RPMI8226 (cell line): ENCODE measurements at regions not wholly inside any gene's neighbourhood (a gene's known extent, or its start where the extent isn't known, plus 50 kb on each side); places are given as distances from the start of the nearest gene placed in this dataset.

Source experiments
- DNase-seq: peaks from one replicate; pipeline ENCODE4 v3.0.0-alpha.2; 2015

GRCh38 chr18:68462766-68463165, 252.1 kb downstream of the TMX3 start:
- DNase-seq = no peak

DNA sequence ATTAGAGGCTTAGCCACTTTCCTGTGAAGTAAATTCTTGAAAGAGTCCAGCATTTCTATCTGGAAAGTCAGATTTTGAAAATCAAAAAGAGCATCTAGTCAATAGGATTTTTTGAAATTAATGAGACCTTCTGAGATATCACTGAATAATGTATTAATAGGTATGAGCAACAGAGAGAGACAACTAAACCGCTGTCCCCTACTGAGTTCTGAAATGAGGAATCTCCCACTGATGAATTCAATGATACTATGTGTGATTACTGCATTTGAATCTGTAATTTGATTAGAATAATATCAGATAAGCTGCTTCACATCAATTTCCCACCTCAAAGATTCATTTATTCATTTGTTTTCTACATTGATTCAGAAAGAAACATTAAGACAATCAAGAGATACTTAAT, 252.8 kb downstream of the TMX3 start:
- DNase-seq = no peak

- DNase-seq = no peak
Measured at GRCh38 chr18:68461481-68462018, 253.4 kb downstream of the TMX3 start.

DNA sequence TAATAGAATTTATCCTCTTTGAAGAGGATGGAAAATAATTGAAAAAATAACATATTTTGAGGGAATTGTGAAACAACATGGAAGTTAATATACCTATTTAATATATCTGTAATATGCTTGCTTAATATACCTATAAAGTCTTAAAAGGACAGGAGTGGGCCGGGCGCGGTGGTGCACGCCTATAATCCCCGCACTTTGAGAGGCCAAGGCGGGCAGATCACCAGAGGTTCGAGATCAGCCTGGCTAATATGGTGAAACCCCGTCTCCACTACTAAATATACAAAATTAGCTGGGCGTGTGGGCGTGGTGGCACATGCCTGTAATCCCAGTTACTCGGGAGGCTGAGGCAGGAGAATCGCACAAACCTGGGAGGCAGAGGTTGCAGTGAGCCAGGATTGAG, 254.9 kb downstream of the TMX3 start:
- DNase-seq = no peak

GRCh38 chr18:68456985-68457384, 257.9 kb downstream of the TMX3 start:
- no peak for DNase-seq

DNA sequence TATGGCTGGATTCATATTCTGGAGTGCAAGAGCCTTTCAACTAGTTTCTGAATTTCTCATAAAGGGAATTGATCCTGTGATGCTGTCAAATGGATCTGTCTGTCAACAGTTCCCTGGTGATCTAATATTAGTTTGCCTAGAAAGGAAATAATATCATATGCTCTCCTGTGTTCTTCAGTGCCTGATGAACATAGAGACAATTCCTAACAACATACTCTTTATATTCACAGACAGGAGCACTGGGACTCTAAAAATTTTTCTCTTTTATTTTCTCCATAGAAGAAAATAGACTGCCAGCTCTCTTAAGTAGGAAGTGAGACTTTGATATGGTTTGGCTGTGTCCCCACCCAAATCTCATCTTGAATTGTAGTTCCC, 259.7 kb downstream of the TMX3 start:
- no peak for DNase-seq

DNA sequence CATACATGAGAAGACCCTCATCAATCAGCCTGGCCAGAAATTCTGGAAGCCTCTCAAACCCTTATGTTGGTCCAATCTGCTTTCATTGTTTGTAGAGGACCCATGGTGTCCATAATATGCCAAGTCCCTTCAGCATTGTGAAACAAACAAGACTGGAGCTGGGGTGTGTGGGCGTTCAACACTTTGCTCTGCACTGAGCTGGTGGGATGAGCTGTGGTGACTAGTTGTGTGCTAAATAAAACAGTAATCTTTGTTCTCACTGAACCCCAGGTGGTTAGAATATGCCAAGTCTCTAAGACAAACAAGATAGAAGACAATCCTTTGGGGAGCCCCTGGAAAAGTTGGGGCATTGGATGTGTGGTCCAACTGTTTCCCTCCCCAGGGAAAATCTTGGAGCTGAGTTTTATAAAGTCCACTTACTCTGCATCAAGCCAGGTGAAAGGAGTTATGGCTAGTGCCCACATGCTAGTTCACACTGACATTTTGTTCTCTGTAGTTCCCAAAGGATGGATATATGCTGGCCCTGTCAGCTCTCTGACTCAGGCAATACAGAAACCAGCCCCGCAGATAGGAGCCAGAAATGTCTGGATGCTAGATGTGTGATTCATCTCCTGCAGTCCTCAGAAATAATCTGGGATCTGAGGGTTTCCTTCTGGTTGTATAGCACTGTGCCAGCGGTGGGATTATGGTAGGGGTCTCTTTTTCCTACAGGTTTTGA, 260.2 kb downstream of the TMX3 start:
- no peak for DNase-seq

GRCh38 chr18:68449292-68449691, 265.6 kb downstream of the TMX3 start:
- DNase-seq = no peak

DNA sequence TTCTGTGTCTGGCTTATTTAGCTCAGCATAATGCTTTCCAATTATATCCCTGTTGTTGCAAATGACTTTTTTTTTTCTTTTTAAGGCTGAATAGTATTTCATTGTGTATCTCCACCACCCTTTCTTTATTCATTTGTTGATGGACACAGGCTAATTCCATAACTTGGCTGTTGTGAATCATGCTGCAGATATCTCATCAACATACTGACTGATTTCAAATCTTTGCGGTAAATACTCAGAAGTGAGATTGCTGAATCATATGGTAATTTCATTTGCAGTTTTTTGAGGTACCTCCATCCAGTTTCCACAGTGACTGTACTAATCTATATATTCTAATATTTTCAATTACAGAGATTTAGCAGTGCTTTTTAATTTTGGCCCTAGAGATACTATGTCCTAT, 266.2 kb downstream of the TMX3 start:
- DNase-seq = no peak

DNA sequence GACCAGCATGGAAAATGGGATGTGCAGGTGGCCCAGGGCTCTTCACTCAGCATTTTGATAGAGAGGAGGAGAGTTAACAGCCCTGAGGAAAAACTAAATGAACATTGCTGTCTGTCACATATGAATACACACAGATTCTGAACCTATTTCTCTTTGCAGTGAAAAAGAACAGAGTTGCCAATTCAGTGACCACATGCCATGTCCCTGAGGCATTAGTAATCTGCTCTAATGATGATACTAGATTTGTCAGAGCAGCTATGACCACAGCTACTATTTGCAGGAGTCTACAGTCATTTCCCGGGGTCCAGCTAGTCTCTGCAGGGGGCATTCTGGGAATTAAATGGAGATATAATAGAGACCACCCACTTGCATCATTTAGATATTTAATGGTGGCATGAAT, 267.6 kb downstream of the TMX3 start:
- DNase-seq = no peak

GRCh38 chr18:68445668-68446426, 269.1 kb downstream of the TMX3 start:
- DNase-seq = no peak

- DNase-seq = no peak
Measured at GRCh38 chr18:68445136-68445535, 269.8 kb downstream of the TMX3 start.

DNA sequence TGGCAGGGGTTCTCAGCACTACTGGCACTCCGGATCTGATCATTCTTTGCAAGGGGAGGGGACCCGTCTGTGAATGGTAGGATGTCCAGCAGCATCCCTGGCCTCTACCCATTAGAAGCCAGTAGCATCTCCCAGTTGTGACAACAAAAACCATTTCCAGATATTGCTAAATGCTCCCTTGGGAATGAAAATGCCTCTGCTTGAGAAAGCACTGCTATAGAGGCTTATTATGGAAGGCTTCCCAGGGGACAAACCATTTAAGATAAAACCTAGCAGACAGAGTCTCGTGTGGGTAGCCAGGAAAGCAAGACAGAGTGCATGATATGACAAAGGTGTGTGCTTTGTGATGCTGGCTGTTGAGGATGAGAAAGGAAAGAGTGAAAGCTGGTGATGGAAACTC, 273.7 kb downstream of the TMX3 start:
- no peak for DNase-seq

DNA sequence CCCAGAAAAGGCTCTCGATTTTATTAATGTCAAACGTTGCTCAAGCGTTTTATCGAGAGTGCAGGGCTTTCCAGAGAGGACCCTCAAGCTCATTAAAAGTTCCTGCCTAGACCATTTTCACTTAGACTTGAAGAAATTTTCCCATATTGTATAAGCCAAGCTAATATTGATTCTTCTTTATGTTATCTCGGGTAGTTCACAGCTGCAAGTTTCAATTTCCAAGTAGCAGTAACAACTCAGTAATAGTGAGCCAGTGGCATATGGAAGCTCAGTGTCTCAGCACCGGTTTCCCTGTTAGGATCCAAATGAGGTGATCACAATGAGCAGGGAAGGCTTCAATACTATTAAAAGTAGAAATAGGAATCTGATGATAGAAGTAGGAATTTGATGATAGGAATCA, 274.5 kb downstream of the TMX3 start:
- DNase-seq = no peak

GRCh38 chr18:68439642-68440041, 275.3 kb downstream of the TMX3 start:
- no peak for DNase-seq

DNA sequence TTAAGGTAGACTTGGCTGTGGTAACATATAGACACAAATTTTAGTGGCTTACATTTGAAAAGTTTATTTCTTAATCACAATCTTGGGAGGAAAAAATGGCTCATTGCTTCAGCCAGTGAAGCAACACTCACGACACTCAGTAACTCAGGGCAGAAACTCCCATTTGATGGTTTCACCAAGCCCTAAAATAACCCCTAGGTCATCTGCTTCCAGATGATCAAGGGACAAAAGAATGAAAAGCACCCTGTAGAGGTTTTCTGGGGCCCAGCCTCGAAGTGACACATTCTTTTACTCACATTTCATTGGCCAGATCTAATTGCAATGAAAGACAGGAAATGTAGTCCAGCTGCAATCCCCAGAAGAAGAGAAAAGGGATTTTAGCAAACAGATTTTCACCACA, 275.9 kb downstream of the TMX3 start:
- no peak for DNase-seq

GRCh38 chr18:68438536-68438935, 276.4 kb downstream of the TMX3 start:
- no peak for DNase-seq

- DNase-seq = no peak
Measured at GRCh38 chr18:68436485-68436884, 278.4 kb downstream of the TMX3 start.

DNA sequence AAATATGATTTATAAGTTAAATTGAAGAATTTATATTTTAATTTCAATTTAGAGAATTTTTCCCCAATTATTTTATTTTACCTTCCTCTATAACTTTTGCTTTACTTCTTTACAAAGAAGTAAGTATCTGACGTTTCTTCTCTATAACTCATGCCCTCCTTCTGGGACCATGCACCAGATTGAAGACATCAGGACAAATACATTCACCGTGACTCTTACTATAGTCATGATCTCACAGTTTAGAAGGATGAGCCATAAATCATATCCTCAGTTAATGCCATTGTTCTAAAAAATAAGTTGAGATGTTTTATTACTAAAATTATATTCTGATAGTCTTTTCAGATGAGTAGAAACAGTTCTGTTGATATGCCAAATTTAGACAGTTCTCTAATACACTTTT, 279.3 kb downstream of the TMX3 start:
- DNase-seq = no peak

DNA sequence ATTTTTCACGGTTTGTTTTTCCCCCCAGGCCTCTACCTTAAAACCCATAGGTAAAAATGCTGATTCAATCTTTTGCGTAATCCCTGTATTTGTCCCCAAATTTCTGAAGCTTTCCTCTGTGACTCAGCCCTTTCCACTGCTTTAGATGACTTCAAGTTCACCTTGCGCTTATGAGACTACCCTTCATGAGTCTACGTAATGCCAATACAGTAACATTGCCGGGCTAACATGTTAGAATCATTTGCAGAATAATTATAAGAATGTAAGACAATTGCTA, 283.0 kb downstream of the TMX3 start:
- DNase-seq = no peak

DNA sequence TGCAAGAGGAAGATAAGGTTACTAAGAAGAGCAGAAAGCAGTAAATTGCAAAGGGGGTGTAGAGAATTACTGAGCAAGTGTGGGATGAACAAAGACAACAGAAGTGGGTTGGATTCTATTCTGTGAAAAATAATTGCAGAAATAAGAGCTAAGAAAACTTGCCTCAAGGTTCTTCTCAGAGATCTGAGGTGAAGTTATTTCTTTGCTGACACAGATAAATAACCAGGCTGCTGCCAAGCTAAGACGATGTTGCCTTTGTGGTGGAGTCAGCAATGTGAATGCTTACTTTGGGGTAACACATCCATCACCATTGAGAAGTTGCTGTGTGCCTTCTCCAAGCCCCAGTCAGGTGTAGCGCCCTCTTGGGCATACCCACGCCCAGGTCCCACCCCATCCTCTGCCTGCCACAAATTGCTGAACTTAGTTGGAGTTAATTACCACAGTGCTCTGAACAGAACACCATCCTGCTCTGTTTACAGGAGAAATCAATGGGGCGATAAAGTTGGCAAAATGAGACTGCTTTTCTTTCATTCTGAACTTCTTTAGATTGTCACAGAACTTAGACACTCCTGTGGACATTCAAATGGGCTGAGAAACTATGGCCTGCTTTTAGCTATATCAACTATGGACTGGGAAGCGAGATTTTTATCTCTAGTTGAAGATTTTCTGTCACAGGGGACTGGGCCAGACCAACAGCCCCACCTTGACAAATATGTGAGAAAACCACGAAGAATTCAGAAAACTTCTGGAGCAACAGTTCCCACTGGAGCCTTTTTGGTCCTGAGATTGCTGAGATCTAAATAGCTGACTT, 283.6 kb downstream of the TMX3 start:
- no peak for DNase-seq

DNA sequence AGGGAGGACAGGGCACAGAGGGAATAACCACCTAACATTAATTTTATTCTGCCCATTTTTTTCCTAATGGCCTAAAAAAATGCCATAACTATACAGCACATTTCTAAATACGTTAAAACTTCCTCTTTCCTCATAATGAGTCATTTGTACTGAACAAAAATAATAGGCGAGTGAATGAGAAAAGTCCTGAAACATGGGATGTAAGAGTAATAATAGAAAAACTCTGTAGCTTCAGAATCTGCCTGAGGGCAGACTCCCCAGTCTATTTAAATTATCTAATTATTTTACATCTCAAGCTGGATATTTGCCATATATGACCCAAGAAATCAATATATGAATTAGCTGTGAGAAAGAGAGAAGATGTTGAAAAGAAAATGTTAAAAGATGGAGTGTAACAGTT, 285.1 kb downstream of the TMX3 start:
- no peak for DNase-seq

DNA sequence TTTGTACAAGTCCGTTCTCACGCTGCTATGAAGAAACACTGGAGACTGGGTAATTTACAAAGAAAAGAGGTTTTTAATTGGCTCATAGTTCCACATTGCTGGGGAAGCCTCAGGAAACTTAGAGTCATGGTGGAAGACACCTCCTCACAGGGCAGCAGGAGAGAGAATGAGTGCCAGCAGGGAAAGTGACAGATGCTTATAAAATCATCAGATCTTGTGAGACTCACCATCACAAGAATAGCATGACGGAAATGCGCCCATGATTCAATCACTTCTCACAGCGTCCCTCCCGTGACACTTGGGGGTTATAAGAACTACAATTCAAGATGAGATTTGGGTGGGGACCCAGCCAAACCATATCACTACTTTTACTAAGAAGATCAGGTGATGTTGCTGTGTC, 285.8 kb downstream of the TMX3 start:
- no peak for DNase-seq

DNA sequence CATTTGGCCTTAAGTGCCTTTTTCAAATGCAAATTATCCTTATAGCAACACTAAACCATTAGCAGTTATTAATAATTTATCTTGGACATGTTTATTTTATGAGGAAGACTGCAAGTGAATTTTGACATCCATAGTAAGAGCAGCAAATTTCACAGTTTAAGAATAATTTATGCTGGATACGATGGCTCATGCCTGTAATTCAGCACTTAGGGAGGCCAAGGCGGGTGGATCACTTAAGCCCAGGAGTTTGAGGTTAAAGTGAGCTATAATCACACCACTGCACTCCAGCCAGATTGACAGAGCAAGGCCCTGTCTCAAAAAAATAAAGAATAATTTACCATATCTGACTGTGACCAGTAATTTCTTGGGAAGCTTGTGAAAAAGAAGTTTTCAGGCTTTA, 286.2 kb downstream of the TMX3 start:
- no peak for DNase-seq
